CD14-positive monocyte (primary cell): ENCODE measurements at regions not wholly inside any gene's neighbourhood (a gene's known extent, or its start where the extent isn't known, plus 50 kb on each side); places are given as distances from the start of the nearest gene placed in this dataset.

Experiments used
- DNase-seq, 3 donors: peaks; one replicate each; pipeline ENCODE4 v3.0.0-alpha.2; 2011 to 2022
- H2AFZ ChIP-seq: 2 replicates; pipeline ENCODE4 v1.6.0; 2012; ENCODE audit warnings: mild to moderate bottlenecking, low read depth, low read length, inconsistent platforms; ENCODE audit not compliant: insufficient read depth, poor library complexity, severe bottlenecking
- H3K27ac ChIP-seq, 2 donors: 1 replicate in 1 of 2; 2 replicates in 1 of 2; pipeline ENCODE4 v1.5.1; 2012 to 2013; ENCODE audit warnings: low read length in 2 of 2, control low read depth in 1 of 2, inconsistent platforms in 1 of 2, low read depth in 1 of 2, mild to moderate bottlenecking in 1 of 2
- H3K27me3 ChIP-seq, 2 donors: one replicate each; pipeline versions ENCODE4 v1.6.0 to v1.6.1; 2011 to 2013; ENCODE audit warnings: low read length in 2 of 2; ENCODE audit not compliant: control insufficient read depth in 2 of 2, insufficient read depth in 2 of 2
- H3K36me3 ChIP-seq, 2 donors: replicated peaks in 1 of 2; 1 replicate in 1 of 2; 2 replicates in 1 of 2; pipeline versions ENCODE4 v1.5.1 to v1.6.1; 2012 to 2013; ENCODE audit warnings: low read length in 2 of 2, control low read depth in 1 of 2, inconsistent platforms in 1 of 2, mild to moderate bottlenecking in 1 of 2; ENCODE audit not compliant: insufficient read depth in 2 of 2, control insufficient read depth in 1 of 2
- H3K4me1 ChIP-seq, 2 donors: 1 replicate in 1 of 2; 2 replicates in 1 of 2; pipeline versions ENCODE4 v1.5.1 to v1.6.1; 2012 to 2013; ENCODE audit warnings: low read length in 2 of 2, control low read depth in 1 of 2, inconsistent platforms in 1 of 2, mild to moderate bottlenecking in 1 of 2, moderate library complexity in 1 of 2; ENCODE audit not compliant: insufficient read depth in 2 of 2, control insufficient read depth in 1 of 2
- H3K4me2 ChIP-seq: replicated peaks from 2 replicates; pipeline ENCODE3; 2012; ENCODE audit warnings: low read length, moderate library complexity, mild to moderate bottlenecking; ENCODE audit not compliant: poor library complexity, severe bottlenecking; ENCODE audit errors: extremely low read depth
- H3K4me3 ChIP-seq, 3 experiments: fragments of 200-600 bp in 1 of 3; sonication (generic) in 1 of 3; replicated peaks in 1 of 3; 1 replicate in 2 of 3; 2 replicates in 1 of 3; pipeline ENCODE4 v1.5.1; 2011 to 2013; ENCODE audit warnings: low read length in 3 of 3, mild to moderate bottlenecking in 3 of 3, control low read depth in 2 of 3, low read depth in 2 of 3, inconsistent platforms in 1 of 3, moderate library complexity in 1 of 3
- H3K79me2 ChIP-seq: 2 replicates; pipeline ENCODE4 v1.6.0; 2012; ENCODE audit warnings: mild to moderate bottlenecking, control low read depth, inconsistent platforms, low read length, moderate library complexity; ENCODE audit not compliant: insufficient read depth
- H3K9ac ChIP-seq: 2 replicates; pipeline ENCODE4 v1.6.0; 2017; ENCODE audit warnings: low read length, mild to moderate bottlenecking; ENCODE audit not compliant: insufficient read depth, poor library complexity, severe bottlenecking
- H3K9me3 ChIP-seq, 2 donors: replicated peaks in 1 of 2; 1 replicate in 1 of 2; 2 replicates in 1 of 2; pipeline versions ENCODE4 v1.5.1 to v1.6.1; 2012 to 2013; ENCODE audit warnings: low read length in 2 of 2, control low read depth in 1 of 2; ENCODE audit not compliant: control insufficient read depth in 1 of 2, insufficient read depth in 1 of 2
- H4K20me1 ChIP-seq: 2 replicates; pipeline ENCODE4 v1.6.0; 2012; ENCODE audit warnings: mild to moderate bottlenecking, low read length, control low read depth, moderate library complexity; ENCODE audit not compliant: insufficient read depth
- H3K27ac Mint-ChIP-seq, 7 donors: one replicate each; pipeline ENCODE4 v1.8.0; 2020; ENCODE audit warnings: mild to moderate bottlenecking in 7 of 7, mixed read lengths in 7 of 7, moderate library complexity in 6 of 7, inconsistent platforms in 2 of 7
- H3K27me3 Mint-ChIP-seq, 3 donors: one replicate each; pipeline ENCODE4 v1.8.0; 2021 to 2022; ENCODE audit warnings: low read depth in 3 of 3, mild to moderate bottlenecking in 3 of 3, mixed read lengths in 3 of 3, moderate library complexity in 3 of 3, inconsistent platforms in 1 of 3
- H3K36me3 Mint-ChIP-seq, 2 donors: one replicate each; pipeline ENCODE4 v1.8.0; 2020; ENCODE audit warnings: mixed read lengths in 2 of 2, inconsistent platforms in 1 of 2, mild to moderate bottlenecking in 1 of 2
- H3K4me1 Mint-ChIP-seq: one replicate; pipeline ENCODE4 v1.8.0; 2020; ENCODE audit warnings: mild to moderate bottlenecking, mixed read lengths
- H3K4me3 Mint-ChIP-seq, 2 donors: one replicate each; pipeline ENCODE4 v1.8.0; 2020; ENCODE audit warnings: mild to moderate bottlenecking in 2 of 2, mixed read lengths in 2 of 2, moderate library complexity in 1 of 2
- H3K9me3 Mint-ChIP-seq, 7 donors: one replicate each; pipeline ENCODE4 v1.8.0; 2020 to 2022; ENCODE audit warnings: mixed read lengths in 7 of 7, mild to moderate bottlenecking in 6 of 7, moderate library complexity in 6 of 7, inconsistent platforms in 2 of 7
- WGBS: methylation state at CpG from one replicate; pipeline ENCODE4 v1.1.5; 2013; ENCODE audit warnings: missing lambda C conversion rate; ENCODE audit not compliant: insufficient coverage; 5-methylcytosine and 5-hydroxymethylcytosine counted together
- intact Hi-C, 2 donors: fragments of 100-400 bp; cut with micrococcal nuclease; formaldehyde crosslinking; loops; one replicate each; pipeline versions ENCODE4 v1.15.0 to v1.15.1; 2023
- TF ChIP-seq, protein P1 (sequence below): fragments of 200-600 bp; IDR thresholded peaks from one replicate; pipeline ENCODE4 v1.8.0; 2022; ENCODE audit warnings: antibody characterized with exemption, mild to moderate bottlenecking

DNA sequence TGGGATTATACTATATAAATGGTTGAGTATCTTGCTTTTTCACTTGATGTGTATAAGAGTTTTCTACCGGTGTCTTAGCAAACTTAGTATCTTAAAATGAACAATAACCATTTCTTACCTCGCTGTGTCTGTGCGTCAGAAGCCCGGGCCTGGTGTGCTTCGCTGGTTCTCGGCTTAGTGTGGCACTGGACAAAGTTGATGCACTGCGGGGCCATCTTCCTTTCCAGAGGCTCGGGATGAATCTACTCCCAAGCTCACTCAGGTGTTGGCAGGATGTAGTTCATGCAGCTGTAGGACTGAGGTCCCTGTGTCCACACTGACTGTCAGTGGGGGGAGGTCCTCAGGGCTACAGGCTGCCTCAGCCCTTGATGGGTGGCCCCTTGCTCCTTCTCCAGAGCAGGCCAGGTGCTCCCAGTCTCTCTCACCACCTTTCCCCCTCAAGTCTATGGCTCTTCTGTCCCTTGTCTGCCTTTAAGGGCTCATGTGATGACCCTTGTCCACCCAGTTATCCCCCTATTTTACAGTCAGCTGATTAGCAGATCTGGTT lies 227.8 kb downstream of the GLRX3 start:
- 92% methylated on average over 6 of the region's 8 CpGs for WGBS
- peaks cover 0 to 13% (median 2%) of the 10 kb centered on the region in 7 donors for H3K9me3 Mint-ChIP-seq
- no peak for DNase-seq
- intact Hi-C loops = no loop called here
- TF ChIP-seq, protein P1, sequence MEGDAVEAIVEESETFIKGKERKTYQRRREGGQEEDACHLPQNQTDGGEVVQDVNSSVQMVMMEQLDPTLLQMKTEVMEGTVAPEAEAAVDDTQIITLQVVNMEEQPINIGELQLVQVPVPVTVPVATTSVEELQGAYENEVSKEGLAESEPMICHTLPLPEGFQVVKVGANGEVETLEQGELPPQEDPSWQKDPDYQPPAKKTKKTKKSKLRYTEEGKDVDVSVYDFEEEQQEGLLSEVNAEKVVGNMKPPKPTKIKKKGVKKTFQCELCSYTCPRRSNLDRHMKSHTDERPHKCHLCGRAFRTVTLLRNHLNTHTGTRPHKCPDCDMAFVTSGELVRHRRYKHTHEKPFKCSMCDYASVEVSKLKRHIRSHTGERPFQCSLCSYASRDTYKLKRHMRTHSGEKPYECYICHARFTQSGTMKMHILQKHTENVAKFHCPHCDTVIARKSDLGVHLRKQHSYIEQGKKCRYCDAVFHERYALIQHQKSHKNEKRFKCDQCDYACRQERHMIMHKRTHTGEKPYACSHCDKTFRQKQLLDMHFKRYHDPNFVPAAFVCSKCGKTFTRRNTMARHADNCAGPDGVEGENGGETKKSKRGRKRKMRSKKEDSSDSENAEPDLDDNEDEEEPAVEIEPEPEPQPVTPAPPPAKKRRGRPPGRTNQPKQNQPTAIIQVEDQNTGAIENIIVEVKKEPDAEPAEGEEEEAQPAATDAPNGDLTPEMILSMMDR = no peak
- no peak overlapping the region for H3K4me3 Mint-ChIP-seq
- Histone ChIP-seq H3K27ac (no peak overlapping the region), H3K4me1 (no peaks in the 10 kb centered on the region), H3K9me3 (no peaks in the 10 kb centered on the region), H3K4me2 (no peak overlapping the region), H2AFZ (no peak overlapping the region), H3K9ac (no peak overlapping the region), H3K27me3 (no peaks in the 10 kb centered on the region), H3K79me2 (no peaks in the 10 kb centered on the region), H3K4me3 (no peak overlapping the region), H3K36me3 (no peaks in the 10 kb centered on the region), H4K20me1 (no peaks in the 10 kb centered on the region)
- H3K4me1 Mint-ChIP-seq = no peaks in the 10 kb centered on the region
- H3K27ac Mint-ChIP-seq = no peak overlapping the region
- H3K27me3 Mint-ChIP-seq = peaks cover 0 to 2% (median 1%) of the 10 kb centered on the region in 3 donors
- H3K36me3 Mint-ChIP-seq = no peaks in the 10 kb centered on the region

GRCh38 chr10:130364631-130365411 lies 228.6 kb downstream of the GLRX3 start:
- Histone ChIP-seq H3K4me3 (no peak overlapping the region), H3K27me3 (no peaks in the 10 kb centered on the region), H3K9ac (no peak overlapping the region), H3K4me1 (no peaks in the 10 kb centered on the region), H4K20me1 (no peaks in the 10 kb centered on the region), H3K27ac (no peak overlapping the region), H3K79me2 (no peaks in the 10 kb centered on the region), H3K4me2 (no peak overlapping the region), H3K36me3 (no peaks in the 10 kb centered on the region), H3K9me3 (no peaks in the 10 kb centered on the region), H2AFZ (no peak overlapping the region)
- Mint-ChIP-seq H3K4me1 (no peaks in the 10 kb centered on the region), H3K9me3 (peaks cover 0 to 11% (median 2%) of the 10 kb centered on the region in 7 donors), H3K27ac (no peak overlapping the region), H3K4me3 (no peak overlapping the region), H3K27me3 (peaks cover 0 to 1% (median 0%) of the 10 kb centered on the region in 3 donors), H3K36me3 (no peaks in the 10 kb centered on the region)
- TF ChIP-seq, protein P1 = no peak
- intact Hi-C loops = no loop called here
- DNase-seq = no peak
- 61% methylated on average over 10 of the region's 17 CpGs for WGBS
